Endothelial cell of umbilical vein (primary cell): ENCODE measurements at regions not wholly inside any gene's neighbourhood (a gene's known extent, or its start where the extent isn't known, plus 50 kb on each side); places are given as distances from the start of the nearest gene placed in this dataset.

ENCODE experiments used
- BruUV-seq: library from RNA; stranded (reverse); fragments of 400-500 nt; replicated peaks from 2 replicates; lab custom pipeline; 2021; lab: Mats Ljungman, UMichigan
- CTCF ChIA-PET: fragments of 300-600, 350-600 bp; sonication (Branson Sonifier 250); formaldehyde crosslinking; loops from one replicate; lab custom pipeline; 2021; ENCODE audit warnings: antibody characterized with exemption, inconsistent platforms; lab: Charles Lee
- POLR2A ChIA-PET: fragments of 300-600, 350-600 bp; sonication (Branson Sonifier 250); formaldehyde crosslinking; loops from one replicate; lab custom pipeline; 2021; ENCODE audit warnings: antibody characterized with exemption, inconsistent platforms; lab: Charles Lee
- DNase-seq: peaks from one replicate; pipeline ENCODE4 v3.0.0-alpha.2; 2011; ENCODE audit warnings: low read depth, low spot score
- FAIRE-seq: peaks from 2 replicates; lab custom pipeline; 2011; peaks lifted over from hg19 to GRCh38; lab: Jason Lieb, UNC
- H2AFZ ChIP-seq: 2 replicates; pipeline ENCODE4 v1.6.0; 2012; ENCODE audit warnings: low read depth, low read length, control low read depth, inconsistent platforms
- H3K27ac ChIP-seq: 2 replicates; pipeline ENCODE4 v1.5.1; 2011; ENCODE audit warnings: low read depth, mild to moderate bottlenecking, control low read depth, low read length, moderate library complexity; ENCODE audit not compliant: insufficient read depth
- H3K27me3 ChIP-seq, 2 experiments: 2 replicates each; pipeline versions ENCODE4 v1.6.0 to v1.6.1; 2011; ENCODE audit warnings: low read length in 2 of 2, mixed read lengths in 1 of 2; ENCODE audit not compliant: control insufficient read depth in 2 of 2, insufficient read depth in 2 of 2
- H3K36me3 ChIP-seq, 2 experiments: 2 replicates in 1 of 2; 3 replicates in 1 of 2; pipeline ENCODE4 v1.5.1; 2011; ENCODE audit warnings: low read length in 2 of 2, mild to moderate bottlenecking in 1 of 2, moderate library complexity in 1 of 2; ENCODE audit not compliant: control insufficient read depth in 2 of 2, insufficient read depth in 2 of 2; ENCODE audit errors: extremely low read depth in 1 of 2
- H3K4me1 ChIP-seq: 3 replicates; pipeline ENCODE4 v1.5.1; 2011; ENCODE audit warnings: mild to moderate bottlenecking, low read length; ENCODE audit not compliant: control insufficient read depth, insufficient read depth; ENCODE audit errors: extremely low read depth
- H3K4me2 ChIP-seq: 2 replicates; pipeline ENCODE4 v1.6.1; 2011; ENCODE audit warnings: low read length, control low read depth, mixed read lengths; ENCODE audit not compliant: insufficient read depth
- H3K4me3 ChIP-seq, 3 experiments: fragments of 200-600 bp in 1 of 3; sonication (generic), shearing (Covaris generic) in 1 of 3; replicated peaks in 1 of 3; 2 replicates each; pipeline ENCODE4 v1.5.1; 2011 to 2016; ENCODE audit warnings: control low read depth in 3 of 3, low read length in 3 of 3, mild to moderate bottlenecking in 2 of 3, inconsistent platforms in 1 of 3, low read depth in 1 of 3, moderate library complexity in 1 of 3; ENCODE audit not compliant: insufficient read depth in 1 of 3
- H3K79me2 ChIP-seq: 2 replicates; pipeline ENCODE4 v1.6.0; 2012; ENCODE audit warnings: low read length, inconsistent platforms; ENCODE audit not compliant: control insufficient read depth, insufficient read depth
- H3K9ac ChIP-seq: replicated peaks from 2 replicates; pipeline ENCODE3; 2011; ENCODE audit warnings: low read length, control low read depth; ENCODE audit not compliant: insufficient read depth; ENCODE audit errors: extremely low read depth
- H3K9me1 ChIP-seq: replicated peaks from 3 replicates; pipeline ENCODE4 v1.6.0; 2011; ENCODE audit warnings: mild to moderate bottlenecking, low read length; ENCODE audit not compliant: control insufficient read depth, insufficient read depth; ENCODE audit errors: extremely low read depth
- H3K9me3 ChIP-seq: replicated peaks from 2 replicates; pipeline ENCODE4 v1.5.1; 2012; ENCODE audit warnings: low read length, inconsistent platforms; ENCODE audit not compliant: control insufficient read depth, insufficient read depth
- H4K20me1 ChIP-seq: replicated peaks from 2 replicates; pipeline ENCODE3; 2011; ENCODE audit warnings: mild to moderate bottlenecking, low read length; ENCODE audit not compliant: control insufficient read depth, insufficient read depth; ENCODE audit errors: extremely low read depth
- CTCF ChIP-seq, 2 donors: IDR thresholded peaks; 1 replicate in 1 of 2; 2 replicates in 1 of 2; pipeline ENCODE4 v1.5.1; 2011; ENCODE audit warnings: low read length in 2 of 2, mild to moderate bottlenecking in 2 of 2, moderate library complexity in 2 of 2, control low read depth in 1 of 2, inconsistent platforms in 1 of 2, low read depth in 1 of 2; ENCODE audit not compliant: insufficient read depth in 1 of 2; ENCODE audit errors: extremely low read depth in 1 of 2
- FOS ChIP-seq: IDR thresholded peaks from 2 replicates; pipeline ENCODE4 v1.6.1; 2011; ENCODE audit warnings: mild to moderate bottlenecking, low read length, moderate library complexity, borderline replicate concordance; ENCODE audit not compliant: insufficient read depth
- GATA2 ChIP-seq: IDR thresholded peaks from 2 replicates; pipeline ENCODE4 v1.7.0; 2011; ENCODE audit warnings: low read depth, mild to moderate bottlenecking, moderate library complexity, mixed read lengths, low read length; ENCODE audit not compliant: insufficient read length, insufficient read depth
- JUN ChIP-seq: IDR thresholded peaks from 2 replicates; pipeline ENCODE4 v1.6.1; 2011; ENCODE audit warnings: borderline replicate concordance, low read depth; ENCODE audit not compliant: insufficient read length, insufficient read depth
- MAX ChIP-seq: IDR thresholded peaks from 2 replicates; pipeline ENCODE4 v1.6.1; 2011; ENCODE audit not compliant: insufficient read depth, insufficient read length
- POLR2AphosphoS5 ChIP-seq: IDR thresholded peaks from 2 replicates; pipeline ENCODE4 v1.6.1; 2012; ENCODE audit warnings: low read depth, mild to moderate bottlenecking, control low read depth, low read length, moderate library complexity; ENCODE audit not compliant: insufficient read depth
- dilution Hi-C: fragments of 300-500 bp; cut with MboI; formaldehyde crosslinking; loops from one replicate; pipeline ENCODE4 v1.15.0; 2019; ENCODE audit warnings: low sequenced_read_pairs; ENCODE audit not compliant: extremely low pct_ligation_motif_present
- intact Hi-C: fragments of 100-400 bp; cut with micrococcal nuclease; formaldehyde crosslinking; loops from one replicate; pipeline ENCODE4 v1.10.0; 2022

- FAIRE-seq (no peak), DNase-seq (no peak)
- POLR2A ChIA-PET: no interaction called here
- no peaks in the 10 kb centered on the region for H3K9me1 ChIP-seq
- H3K27me3 ChIP-seq: no peaks in the 10 kb centered on the region
- CTCF ChIA-PET: interaction anchor here (2.3 kb wide), 1 partner anchor 35 kb away, joined by 7 read pairs; no protein-coding TSS in a partner anchor
- dilution Hi-C loops (no loop called here), intact Hi-C loops (no loop called here)
- no peaks in the 10 kb centered on the region for H3K9me3 ChIP-seq
- H3K4me3 ChIP-seq: no peak overlapping the region
- no peaks in the 10 kb centered on the region for H3K4me1 ChIP-seq
- BruUV-seq: no TSS peak
- H3K9ac ChIP-seq: no peak overlapping the region
- TF ChIP-seq MAX (no peak), GATA2 (no peak), POLR2AphosphoS5 (no peak), CTCF (IDR thresholded peaks at IDR 0.05; ENCODE audit: extremely low read depth in 1 of 2, insufficient read depth in 1 of 2, low read depth in 1 of 2, low read length in 2 of 2) (no peak), JUN (no peak), FOS (no peak)
- no peaks in the 10 kb centered on the region for H3K36me3 ChIP-seq
- H3K4me2 ChIP-seq: no peak overlapping the region
- H3K79me2 ChIP-seq: no peaks in the 10 kb centered on the region
- no peak overlapping the region for H3K27ac ChIP-seq
- no peak overlapping the region for H2AFZ ChIP-seq
- no peaks in the 10 kb centered on the region for H4K20me1 ChIP-seq
Observed at GRCh38 chr13:74251778-74252519, 117.7 kb upstream of the KLF12 start.
